ENCODE measurements at regions not wholly inside any gene's neighbourhood (a gene's known extent, or its start where the extent isn't known, plus 50 kb on each side); places are given as distances from the start of the nearest gene placed in this dataset.

- TF ChIP-seq REST (IDR thresholded peaks at IDR 0.05; ENCODE audit: borderline replicate concordance in 1 of 2, low read depth in 1 of 2, low read length in 2 of 2) (no peak), JUND (CRISPR knock-in tag; IDR thresholded peaks at IDR 0.05) (no peak), EHMT2 (IDR thresholded peaks at IDR 0.05; ENCODE audit: borderline replicate concordance, low read depth, low read length) (no peak), ZBTB49 (CRISPR knock-in tag; IDR thresholded peaks at IDR 0.05; ENCODE audit: borderline replicate concordance) (no peak), ZNF781 (CRISPR knock-in tag; IDR thresholded peaks at IDR 0.05; ENCODE audit: borderline replicate concordance, not compliant biosample characterization) (no peak), ATF3 (CRISPR knock-in tag; IDR thresholded peaks at IDR 0.05) (no peak)
These were observed 1561.5 kb upstream of the TENM4 start for GRCh38 chr11:81002374-81002773.
